OCI-LY3 (cell line): ENCODE measurements at regions not wholly inside any gene's neighbourhood (a gene's known extent, or its start where the extent isn't known, plus 50 kb on each side); places are given as distances from the start of the nearest gene placed in this dataset.

Source experiments
- EZH2phosphoT487 ChIP-seq: fragments of 200-600 bp; shearing (Covaris generic); IDR thresholded peaks from 2 replicates; pipeline ENCODE4 v1.6.1; 2018; ENCODE audit warnings: antibody characterized with exemption, mixed run types, low read depth
- TF ChIP-seq, protein P1 (sequence below): fragments of 200-600, 300-600 bp; sonication (generic); IDR thresholded peaks from 2 replicates; pipeline ENCODE4 v1.5.1; 2014; ENCODE audit warnings: antibody characterized with exemption, low read length, low read depth

DNA sequence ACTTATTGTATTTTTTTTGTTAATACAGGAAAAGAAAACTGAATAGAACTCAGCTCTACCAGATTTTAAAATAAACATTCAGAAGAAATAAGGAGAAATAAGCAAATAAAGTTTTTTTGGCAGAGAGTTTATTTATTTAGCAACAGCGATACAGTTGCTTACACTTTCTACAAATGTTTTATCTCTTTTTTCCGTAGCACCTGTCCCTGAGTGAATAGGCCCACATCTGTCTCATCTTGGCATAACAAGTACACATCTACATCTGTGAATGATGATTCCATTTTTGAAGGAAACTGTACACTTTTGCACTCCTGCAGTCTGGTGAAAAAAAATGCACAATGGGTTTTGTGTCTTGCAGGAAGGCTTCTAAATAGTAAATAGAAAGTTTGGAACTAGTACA, 783.6 kb upstream of the ZEB2 start:
- TF ChIP-seq, protein P1, sequence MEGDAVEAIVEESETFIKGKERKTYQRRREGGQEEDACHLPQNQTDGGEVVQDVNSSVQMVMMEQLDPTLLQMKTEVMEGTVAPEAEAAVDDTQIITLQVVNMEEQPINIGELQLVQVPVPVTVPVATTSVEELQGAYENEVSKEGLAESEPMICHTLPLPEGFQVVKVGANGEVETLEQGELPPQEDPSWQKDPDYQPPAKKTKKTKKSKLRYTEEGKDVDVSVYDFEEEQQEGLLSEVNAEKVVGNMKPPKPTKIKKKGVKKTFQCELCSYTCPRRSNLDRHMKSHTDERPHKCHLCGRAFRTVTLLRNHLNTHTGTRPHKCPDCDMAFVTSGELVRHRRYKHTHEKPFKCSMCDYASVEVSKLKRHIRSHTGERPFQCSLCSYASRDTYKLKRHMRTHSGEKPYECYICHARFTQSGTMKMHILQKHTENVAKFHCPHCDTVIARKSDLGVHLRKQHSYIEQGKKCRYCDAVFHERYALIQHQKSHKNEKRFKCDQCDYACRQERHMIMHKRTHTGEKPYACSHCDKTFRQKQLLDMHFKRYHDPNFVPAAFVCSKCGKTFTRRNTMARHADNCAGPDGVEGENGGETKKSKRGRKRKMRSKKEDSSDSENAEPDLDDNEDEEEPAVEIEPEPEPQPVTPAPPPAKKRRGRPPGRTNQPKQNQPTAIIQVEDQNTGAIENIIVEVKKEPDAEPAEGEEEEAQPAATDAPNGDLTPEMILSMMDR, result no peak
- no peak for TF ChIP-seq EZH2phosphoT487
